Anterior cingulate cortex (tissue), 58 donors: ENCODE measurements at regions not wholly inside any gene's neighbourhood (a gene's known extent, or its start where the extent isn't known, plus 50 kb on each side); places are given as distances from the start of the nearest gene placed in this dataset.
A peak's percentile ranks its signal among the peaks of the same experiment; 100 is the strongest.

Experiments
- DNase-seq, 58 donors: peaks; one replicate each; lab custom pipeline; 2025; lab: John Stamatoyannopoulos, UW

GRCh38 chr6:82712389-82712788, 348.8 kb downstream of the TPBG start:
- DNase-seq, result no peak

- no peak for DNase-seq
These were observed 349.2 kb downstream of the TPBG start for GRCh38 chr6:82712826-82713225.

- DNase-seq, result no peak
These were observed 344.6 kb downstream of the UBE3D start for GRCh38 chr6:82720992-82721391.

- no peak for DNase-seq
These were observed 329.9 kb downstream of the UBE3D start for GRCh38 chr6:82735790-82736189.

GRCh38 chr6:82737965-82738364, 327.7 kb downstream of the UBE3D start:
- DNase-seq, result no peak

- DNase-seq, result no peak
These were observed 326.9 kb downstream of the UBE3D start for GRCh38 chr6:82738773-82739172.

GRCh38 chr6:82739303-82739702, 326.3 kb downstream of the UBE3D start:
- peak in 1 of 58 donors; percentile 10 for DNase-seq

- no peak for DNase-seq
These were observed 325.6 kb downstream of the UBE3D start for GRCh38 chr6:82740072-82740471.

GRCh38 chr6:82741325-82741995, 324.2 kb downstream of the UBE3D start:
- DNase-seq, result no peak

GRCh38 chr6:82741996-82742385, 323.6 kb downstream of the UBE3D start:
- no peak for DNase-seq

- no peak for DNase-seq
These were observed 321.2 kb downstream of the UBE3D start for GRCh38 chr6:82744286-82745015.

- DNase-seq, result peak in 4 of 58 donors; percentile 1 to 9 (median 2)
These were observed 315.1 kb downstream of the UBE3D start for GRCh38 chr6:82750556-82750955.

GRCh38 chr6:82751718-82752117, 313.9 kb downstream of the UBE3D start:
- no peak for DNase-seq

- no peak for DNase-seq
These were observed 303.8 kb downstream of the UBE3D start for GRCh38 chr6:82761674-82762345.

GRCh38 chr6:82766476-82766875, 299.2 kb downstream of the UBE3D start:
- no peak for DNase-seq

GRCh38 chr6:82767037-82767436, 298.6 kb downstream of the UBE3D start:
- DNase-seq, result peak in 1 of 58 donors; percentile 3

GRCh38 chr6:82767447-82767846, 298.2 kb downstream of the UBE3D start:
- no peak for DNase-seq

GRCh38 chr6:82772851-82773717, 292.6 kb downstream of the UBE3D start:
- no peak for DNase-seq

- no peak for DNase-seq
These were observed 290.3 kb downstream of the UBE3D start for GRCh38 chr6:82775361-82775760.

GRCh38 chr6:82775981-82776380, 289.7 kb downstream of the UBE3D start:
- no peak for DNase-seq

GRCh38 chr6:82779041-82779440, 286.6 kb downstream of the UBE3D start:
- DNase-seq, result no peak
